OCI-LY7 (cell line): ENCODE measurements at regions not wholly inside any gene's neighbourhood (a gene's known extent, or its start where the extent isn't known, plus 50 kb on each side); places are given as distances from the start of the nearest gene placed in this dataset.

Experiments used
- BruUV-seq: library from RNA; stranded (reverse); fragments of 400-500 nt; replicated peaks from 2 replicates; lab custom pipeline; 2021; lab: Mats Ljungman, UMichigan
- CTCF ChIA-PET: fragments of 300-600 bp; sonication (Branson Sonifier 250); formaldehyde crosslinking; loops from one replicate; lab custom pipeline; 2022; ENCODE audit warnings: antibody characterized with exemption; ENCODE audit not compliant: unreplicated experiment; lab: Charles Lee
- POLR2A ChIA-PET: fragments of 300-600 bp; sonication (Branson Sonifier 250); formaldehyde crosslinking; loops from one replicate; lab custom pipeline; 2022; ENCODE audit warnings: antibody characterized with exemption; lab: Charles Lee
- DNase-seq: peaks from one replicate; pipeline ENCODE4 v3.0.0-alpha.2; 2015; ENCODE audit warnings: low spot score
- H2AFZ ChIP-seq: fragments of 200-600 bp; sonication (generic), shearing (Covaris generic); 2 replicates; pipeline ENCODE4 v1.6.1; 2014; ENCODE audit warnings: mild to moderate bottlenecking, antibody characterized with exemption, low read length, moderate library complexity
- H3K27ac ChIP-seq: fragments of 200-600 bp; sonication (generic); 2 replicates; pipeline ENCODE4 v1.5.1; 2014; ENCODE audit warnings: mixed run types, low read depth, mild to moderate bottlenecking, moderate library complexity, low read length, inconsistent platforms; ENCODE audit not compliant: poor library complexity, severe bottlenecking
- H3K36me3 ChIP-seq: fragments of 200-600 bp; sonication (generic); 2 replicates; pipeline ENCODE4 v1.6.1; 2014; ENCODE audit warnings: mild to moderate bottlenecking, antibody characterized with exemption, low read length, moderate library complexity, mixed read lengths; ENCODE audit not compliant: insufficient read depth
- H3K4me1 ChIP-seq: fragments of 200-600 bp; sonication (generic); 2 replicates; pipeline ENCODE4 v1.5.1; 2014; ENCODE audit warnings: mild to moderate bottlenecking, low read length; ENCODE audit not compliant: insufficient read depth, poor library complexity, severe bottlenecking
- H3K4me2 ChIP-seq: fragments of 200-600 bp; sonication (generic); 2 replicates; pipeline ENCODE4 v1.6.1; 2014; ENCODE audit warnings: mild to moderate bottlenecking, low read length
- H3K4me3 ChIP-seq: fragments of 200-600 bp; sonication (generic); 2 replicates; pipeline ENCODE4 v1.5.1; 2014; ENCODE audit warnings: mild to moderate bottlenecking, low read depth, low read length; ENCODE audit not compliant: poor library complexity, severe bottlenecking
- H3K79me2 ChIP-seq: fragments of 200-600 bp; sonication (generic); 2 replicates; pipeline ENCODE4 v1.6.1; 2016; ENCODE audit warnings: low read depth, mild to moderate bottlenecking, low read length, moderate library complexity, mixed read lengths; ENCODE audit not compliant: insufficient read depth
- H3K9me2 ChIP-seq: fragments of 200-600 bp; sonication (generic); 2 replicates; pipeline ENCODE4 v1.6.1; 2016; ENCODE audit warnings: mild to moderate bottlenecking, low read length, mixed read lengths; ENCODE audit not compliant: insufficient read depth
- H3K9me3 ChIP-seq: fragments of 200-600 bp; sonication (generic); 2 replicates; pipeline ENCODE4 v1.6.1; 2014; ENCODE audit warnings: mild to moderate bottlenecking, mixed run types, low read length, mixed read lengths
- H4K20me1 ChIP-seq: fragments of 200-600 bp; sonication (generic); 2 replicates; pipeline ENCODE4 v1.6.1; 2014; ENCODE audit warnings: mild to moderate bottlenecking, antibody characterized with exemption, low read length, moderate library complexity, mixed read lengths; ENCODE audit not compliant: insufficient read depth
- CTCF ChIP-seq: fragments of 200-600 bp; sonication (generic); conservative IDR thresholded peaks from 2 replicates; pipeline ENCODE4 v1.5.1; 2014; ENCODE audit warnings: mild to moderate bottlenecking, antibody characterized with exemption, low read length, moderate library complexity, mixed read lengths
- EZH2phosphoT487 ChIP-seq: fragments of 200-600 bp; sonication (generic); IDR thresholded peaks from 2 replicates; pipeline ENCODE4 v1.6.1; 2018; ENCODE audit warnings: low read depth, borderline replicate concordance, mild to moderate bottlenecking, mixed run types, antibody characterized with exemption, low read length, moderate library complexity, mixed read lengths
- intact Hi-C: fragments of 100-400 bp; cut with micrococcal nuclease; formaldehyde crosslinking; loops from one replicate; pipeline ENCODE4 v1.10.0; 2022; ENCODE audit not compliant: unreplicated experiment

GRCh38 chr17:69950701-69951418, 124.2 kb upstream of the KCNJ16 start:
- Histone ChIP-seq H3K4me1 (no peaks in the 10 kb centered on the region), H4K20me1 (no peaks in the 10 kb centered on the region), H3K4me3 (no peak overlapping the region), H2AFZ (no peak overlapping the region), H3K36me3 (no peaks in the 10 kb centered on the region), H3K4me2 (no peak overlapping the region), H3K9me3 (no peaks in the 10 kb centered on the region), H3K27ac (no peak overlapping the region), H3K79me2 (no peaks in the 10 kb centered on the region), H3K9me2 (no peaks in the 10 kb centered on the region)
- CTCF ChIA-PET, result interaction anchor here (0.7 kb wide), 1 partner anchor 13 kb away, joined by 3 read pairs; no protein-coding TSS in a partner anchor
- POLR2A ChIA-PET, result interaction anchor here (0.6 to 1.1 kb wide), 2 partner anchors 71 to 308 kb away, joined by 3 read pairs; no protein-coding TSS in a partner anchor
- DNase-seq, result no peak
- intact Hi-C loops, result loop anchor here (10.0 kb wide), 1 partner anchor 386 kb away; no protein-coding TSS in a partner anchor
- TF ChIP-seq CTCF (no peak), EZH2phosphoT487 (no peak)
- BruUV-seq, result no TSS peak

GRCh38 chr17:69954241-69954925, 120.6 kb upstream of the KCNJ16 start:
- H3K4me2 ChIP-seq, result no peak overlapping the region
- POLR2A ChIA-PET, result no interaction called here

More at GRCh38 chr17:69954241-69954925, 120.6 kb upstream of the KCNJ16 start:
- Histone ChIP-seq H3K36me3 (no peaks in the 10 kb centered on the region), H2AFZ (no peak overlapping the region), H3K4me1 (no peaks in the 10 kb centered on the region), H4K20me1 (no peaks in the 10 kb centered on the region), H3K9me3 (no peaks in the 10 kb centered on the region), H3K27ac (no peak overlapping the region), H3K79me2 (no peaks in the 10 kb centered on the region), H3K4me3 (no peak overlapping the region), H3K9me2 (no peaks in the 10 kb centered on the region)
- TF ChIP-seq CTCF, result no peak
- no peak for TF ChIP-seq EZH2phosphoT487
- BruUV-seq, result no TSS peak
- DNase-seq, result no peak
- intact Hi-C loops, result loop anchor here (10.0 kb wide), 1 partner anchor 390 kb away; no protein-coding TSS in a partner anchor
- CTCF ChIA-PET, result no interaction called here
